ENCODE measurements at regions not wholly inside any gene's neighbourhood (a gene's known extent, or its start where the extent isn't known, plus 50 kb on each side); places are given as distances from the start of the nearest gene placed in this dataset.

- TF ChIP-seq, protein P1, sequence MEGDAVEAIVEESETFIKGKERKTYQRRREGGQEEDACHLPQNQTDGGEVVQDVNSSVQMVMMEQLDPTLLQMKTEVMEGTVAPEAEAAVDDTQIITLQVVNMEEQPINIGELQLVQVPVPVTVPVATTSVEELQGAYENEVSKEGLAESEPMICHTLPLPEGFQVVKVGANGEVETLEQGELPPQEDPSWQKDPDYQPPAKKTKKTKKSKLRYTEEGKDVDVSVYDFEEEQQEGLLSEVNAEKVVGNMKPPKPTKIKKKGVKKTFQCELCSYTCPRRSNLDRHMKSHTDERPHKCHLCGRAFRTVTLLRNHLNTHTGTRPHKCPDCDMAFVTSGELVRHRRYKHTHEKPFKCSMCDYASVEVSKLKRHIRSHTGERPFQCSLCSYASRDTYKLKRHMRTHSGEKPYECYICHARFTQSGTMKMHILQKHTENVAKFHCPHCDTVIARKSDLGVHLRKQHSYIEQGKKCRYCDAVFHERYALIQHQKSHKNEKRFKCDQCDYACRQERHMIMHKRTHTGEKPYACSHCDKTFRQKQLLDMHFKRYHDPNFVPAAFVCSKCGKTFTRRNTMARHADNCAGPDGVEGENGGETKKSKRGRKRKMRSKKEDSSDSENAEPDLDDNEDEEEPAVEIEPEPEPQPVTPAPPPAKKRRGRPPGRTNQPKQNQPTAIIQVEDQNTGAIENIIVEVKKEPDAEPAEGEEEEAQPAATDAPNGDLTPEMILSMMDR (IDR thresholded peaks at IDR 0.05): no peak
- TF ChIP-seq POLR2A (IDR thresholded peaks at IDR 0.05): no peak
- TF ChIP-seq EP300 (IDR thresholded peaks at IDR 0.05): no peak
Measured at GRCh38 chr12:97977870-97978405, 515.3 kb downstream of the RMST start.

Data from tibial nerve (tissue), 4 donors.